ENCODE measurements at regions not wholly inside any gene's neighbourhood (a gene's known extent, or its start where the extent isn't known, plus 50 kb on each side); places are given as distances from the start of the nearest gene placed in this dataset.

GRCh38 chr7:70846208-70846607 is 285.7 kb upstream of the GALNT17 start:
- Histone ChIP-seq H3K4me3 (no peak overlapping the region), H3K27ac (no peak overlapping the region)

DNA sequence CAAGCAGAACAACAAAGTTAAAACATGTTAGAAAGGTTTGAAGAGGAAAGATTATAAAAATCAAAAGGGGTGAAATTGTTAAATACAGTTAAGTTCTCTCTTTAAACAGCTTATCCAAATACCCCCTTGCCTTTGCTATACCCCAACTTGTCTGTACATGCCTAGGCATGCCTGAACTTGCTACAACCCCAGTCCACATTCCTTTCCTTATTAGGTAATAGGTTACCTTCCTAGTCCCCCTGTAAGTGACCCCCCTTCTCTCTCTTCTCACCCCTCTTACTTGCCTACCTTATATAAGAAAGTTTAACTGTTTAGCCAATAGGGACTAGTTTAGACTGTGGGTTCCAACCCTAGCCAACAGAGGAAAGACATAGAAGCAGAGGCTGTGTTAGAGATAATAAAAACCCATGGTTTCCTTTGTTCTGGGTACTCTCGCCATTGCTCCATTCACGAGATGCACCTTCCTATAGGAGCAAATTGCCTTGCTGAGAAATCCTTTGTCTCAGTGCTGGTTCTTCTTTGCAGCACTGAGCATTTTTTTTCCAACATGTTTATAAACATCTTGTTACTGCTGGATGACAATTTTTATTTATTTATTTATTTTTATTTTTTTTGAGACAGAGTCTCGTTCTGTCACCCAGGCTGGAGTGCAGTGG is 282.2 kb upstream of the GALNT17 start:
- no peak overlapping the region for H3K4me3 ChIP-seq
- no peak overlapping the region for H3K27ac ChIP-seq

GRCh38 chr7:70855373-70855772 is 276.6 kb upstream of the GALNT17 start:
- H3K4me3 ChIP-seq, result no peak overlapping the region
- no peak overlapping the region for H3K27ac ChIP-seq

- no peak overlapping the region for H3K4me3 ChIP-seq
- H3K27ac ChIP-seq, result no peak overlapping the region
Observed at GRCh38 chr7:70856901-70857630, 274.9 kb upstream of the GALNT17 start.

DNA sequence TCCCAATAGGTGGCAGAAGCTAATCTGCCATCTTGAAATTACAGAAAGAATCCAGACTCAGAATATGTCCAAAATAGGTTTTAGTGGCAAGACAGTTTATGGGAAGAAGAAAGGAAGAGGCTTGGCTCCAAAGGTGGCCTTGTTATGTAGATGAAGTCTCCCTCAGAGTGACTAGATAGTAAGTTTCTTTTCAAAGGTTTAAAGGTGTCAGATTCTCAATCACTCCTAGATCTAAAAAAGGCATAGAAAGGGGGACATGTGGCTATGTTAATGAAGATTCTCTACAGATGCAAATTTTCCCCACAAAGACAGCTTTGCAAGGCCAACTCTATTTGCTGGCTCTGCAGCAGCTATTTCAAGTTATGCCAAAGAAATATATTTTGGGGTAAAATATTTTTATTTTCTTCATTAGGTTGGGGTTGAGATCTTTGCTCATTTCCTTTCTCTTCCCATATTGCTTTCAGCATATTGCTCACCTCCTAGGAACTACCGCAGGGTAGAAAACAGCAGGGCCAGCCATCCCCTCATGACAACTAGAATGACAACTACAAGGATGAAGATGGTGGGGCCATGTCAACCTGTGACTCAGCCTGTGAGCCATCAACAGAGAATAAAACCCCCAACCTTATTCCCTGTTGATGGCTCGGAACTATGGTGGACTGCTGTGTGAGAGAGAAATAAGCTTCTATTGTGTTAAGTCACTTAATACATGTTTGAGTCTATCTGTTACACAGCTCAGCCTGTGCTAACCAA is 274.0 kb upstream of the GALNT17 start:
- H3K27ac ChIP-seq, result no peak overlapping the region

GRCh38 chr7:70867513-70867912 is 264.4 kb upstream of the GALNT17 start:
- Histone ChIP-seq H3K27ac (no peak overlapping the region), H3K4me3 (no peak overlapping the region)

More for the DNA sequence above, 274.0 kb upstream of the GALNT17 start:
- H3K4me3 ChIP-seq, result no peak overlapping the region

DNA sequence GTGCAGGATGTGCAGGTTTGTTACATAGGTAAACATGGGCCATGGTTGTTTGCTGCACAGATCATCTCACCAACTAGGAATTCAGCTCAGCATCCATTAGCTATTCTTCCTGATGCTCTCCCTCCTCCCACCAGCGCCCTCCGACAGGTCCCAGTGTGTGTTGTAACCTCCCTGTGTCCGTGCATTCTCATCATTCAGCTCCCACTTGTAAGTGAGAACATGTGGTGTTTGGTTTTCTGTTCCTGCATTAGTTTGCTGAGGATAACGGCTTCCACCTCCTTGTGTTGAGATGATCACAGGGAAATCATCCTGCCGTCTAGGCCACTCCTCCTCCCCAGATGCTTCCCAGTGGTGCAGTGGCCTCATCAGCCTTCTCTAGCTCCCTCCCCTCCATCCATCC is 261.6 kb upstream of the GALNT17 start:
- no peak overlapping the region for H3K4me3 ChIP-seq
- H3K27ac ChIP-seq, result no peak overlapping the region

DNA sequence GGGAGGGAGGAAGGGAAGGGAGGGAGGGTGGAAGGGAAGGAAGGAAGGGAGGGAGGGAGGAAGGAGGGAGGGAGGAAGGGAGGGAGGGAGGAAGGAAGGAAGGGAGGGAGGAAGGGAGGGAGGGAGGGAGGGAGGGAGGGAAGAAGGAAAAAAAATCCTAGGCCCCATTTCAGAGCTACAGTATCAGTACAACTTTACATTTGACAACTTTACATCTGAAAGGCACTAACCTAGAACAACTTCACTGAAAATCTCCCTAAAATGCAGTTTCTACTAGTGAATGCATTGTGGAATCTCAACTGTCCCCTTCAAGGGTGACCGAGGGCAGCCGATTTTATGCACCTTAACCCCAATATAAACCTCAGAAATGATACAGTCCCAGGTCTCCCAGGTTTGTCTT is 259.8 kb upstream of the GALNT17 start:
- Histone ChIP-seq H3K27ac (no peak overlapping the region), H3K4me3 (no peak overlapping the region)

- no peak overlapping the region for H3K4me3 ChIP-seq
- no peak overlapping the region for H3K27ac ChIP-seq
Observed at GRCh38 chr7:70881167-70881847, 250.6 kb upstream of the GALNT17 start.

DNA sequence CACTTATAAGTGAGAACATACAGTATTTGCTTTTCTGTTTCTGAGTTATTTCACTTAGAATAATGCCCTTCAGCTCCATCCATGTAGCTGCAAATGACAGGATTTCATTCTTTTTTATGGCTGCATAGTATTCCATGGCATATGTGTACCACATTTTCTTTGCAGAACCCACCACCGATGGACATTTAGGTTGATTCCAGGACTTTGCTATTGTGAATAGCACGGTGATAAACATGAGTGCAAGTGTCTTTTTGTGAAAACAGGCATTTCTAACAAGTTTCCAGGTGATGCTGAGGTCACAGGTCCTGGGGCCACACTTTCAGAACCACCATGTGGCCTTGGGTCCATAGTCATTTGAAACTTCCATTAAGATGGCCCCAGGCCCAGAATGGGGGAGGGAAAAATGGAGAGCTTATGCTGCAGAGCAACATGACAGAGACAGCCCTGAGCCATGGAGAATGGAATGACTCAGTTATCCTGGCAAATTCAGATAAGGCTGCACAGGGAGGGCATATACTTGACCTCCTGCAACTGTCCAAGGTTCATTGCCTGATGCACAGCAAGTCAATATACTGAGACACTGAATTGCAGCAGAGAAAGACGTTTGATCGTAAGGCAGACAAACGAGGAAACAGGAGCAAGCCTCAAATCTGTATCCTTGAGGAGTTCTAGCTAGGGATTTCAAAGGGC is 248.0 kb upstream of the GALNT17 start:
- Histone ChIP-seq H3K4me3 (no peak overlapping the region), H3K27ac (no peak overlapping the region)

GRCh38 chr7:70884440-70884764 is 247.5 kb upstream of the GALNT17 start:
- Histone ChIP-seq H3K4me3 (no peak overlapping the region), H3K27ac (no peak overlapping the region)

- Histone ChIP-seq H3K27ac (no peak overlapping the region), H3K4me3 (no peak overlapping the region)
Observed at GRCh38 chr7:70884809-70885208, 247.1 kb upstream of the GALNT17 start.

GRCh38 chr7:70886547-70886946 is 245.4 kb upstream of the GALNT17 start:
- H3K4me3 ChIP-seq, result no peak overlapping the region

GRCh38 chr7:70887186-70887585 is 244.8 kb upstream of the GALNT17 start:
- Histone ChIP-seq H3K27ac (no peak overlapping the region), H3K4me3 (no peak overlapping the region)

More at GRCh38 chr7:70886547-70886946, 245.4 kb upstream of the GALNT17 start:
- H3K27ac ChIP-seq, result no peak overlapping the region

DNA sequence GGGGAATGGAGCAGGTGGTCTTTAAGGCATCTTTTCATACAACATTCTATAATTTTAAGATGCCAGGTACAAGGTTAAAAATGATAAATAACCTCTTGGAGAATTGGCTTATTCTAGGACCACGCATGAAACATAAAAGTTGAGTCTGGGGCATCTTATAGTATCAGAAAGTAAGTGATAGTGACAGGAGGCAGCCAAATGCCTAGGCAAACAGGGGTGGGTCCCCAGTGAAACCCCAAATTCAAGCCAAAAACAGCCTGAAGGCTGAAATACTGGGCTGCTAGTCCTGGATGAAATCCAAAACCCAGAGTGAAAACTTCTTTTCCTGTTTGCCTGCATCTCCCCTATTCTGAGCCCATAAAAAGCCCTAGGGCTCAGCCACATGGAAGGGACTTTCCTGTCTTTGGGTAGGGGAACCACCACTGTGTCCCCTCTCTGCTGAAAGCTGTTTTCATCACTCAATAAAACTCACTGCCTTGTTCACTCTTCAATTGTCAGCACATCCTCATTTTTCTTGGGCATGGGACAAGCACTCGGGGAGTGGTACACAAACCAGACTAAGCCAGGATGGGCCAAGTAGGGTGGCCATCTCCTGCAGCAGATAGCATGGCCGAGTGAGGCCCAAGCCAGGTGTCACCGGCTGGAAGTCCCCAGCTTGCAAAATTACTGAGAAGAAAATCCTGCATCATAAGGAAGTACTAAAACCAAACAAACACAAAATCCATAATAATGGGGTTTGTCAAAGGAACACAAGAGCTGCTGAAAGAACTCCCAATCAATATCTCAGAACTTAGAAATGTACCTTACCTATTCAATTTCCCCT is 241.6 kb upstream of the GALNT17 start:
- no peak overlapping the region for H3K27ac ChIP-seq
- H3K4me3 ChIP-seq, result no peak overlapping the region

DNA sequence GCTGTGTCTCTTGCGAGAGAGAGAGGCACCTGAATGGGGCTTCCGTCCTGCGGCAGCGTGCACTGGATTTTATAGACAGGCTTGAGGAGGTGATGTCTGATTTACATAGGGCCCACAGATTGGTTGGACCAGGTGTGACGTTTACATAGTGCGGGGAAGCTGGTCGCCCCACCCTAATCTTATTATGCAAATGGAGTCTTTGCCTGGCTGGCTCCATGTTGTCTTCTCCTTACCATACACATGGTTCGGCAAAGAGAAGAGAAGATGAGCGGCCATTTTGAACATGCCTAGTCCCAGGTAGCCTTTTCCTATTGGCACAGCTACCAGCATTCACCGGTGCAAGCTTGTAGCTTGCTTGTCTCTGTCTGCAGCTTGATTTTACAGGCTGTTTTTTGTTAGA is 238.5 kb upstream of the GALNT17 start:
- Histone ChIP-seq H3K4me3 (no peak overlapping the region), H3K27ac (no peak overlapping the region)

DNA sequence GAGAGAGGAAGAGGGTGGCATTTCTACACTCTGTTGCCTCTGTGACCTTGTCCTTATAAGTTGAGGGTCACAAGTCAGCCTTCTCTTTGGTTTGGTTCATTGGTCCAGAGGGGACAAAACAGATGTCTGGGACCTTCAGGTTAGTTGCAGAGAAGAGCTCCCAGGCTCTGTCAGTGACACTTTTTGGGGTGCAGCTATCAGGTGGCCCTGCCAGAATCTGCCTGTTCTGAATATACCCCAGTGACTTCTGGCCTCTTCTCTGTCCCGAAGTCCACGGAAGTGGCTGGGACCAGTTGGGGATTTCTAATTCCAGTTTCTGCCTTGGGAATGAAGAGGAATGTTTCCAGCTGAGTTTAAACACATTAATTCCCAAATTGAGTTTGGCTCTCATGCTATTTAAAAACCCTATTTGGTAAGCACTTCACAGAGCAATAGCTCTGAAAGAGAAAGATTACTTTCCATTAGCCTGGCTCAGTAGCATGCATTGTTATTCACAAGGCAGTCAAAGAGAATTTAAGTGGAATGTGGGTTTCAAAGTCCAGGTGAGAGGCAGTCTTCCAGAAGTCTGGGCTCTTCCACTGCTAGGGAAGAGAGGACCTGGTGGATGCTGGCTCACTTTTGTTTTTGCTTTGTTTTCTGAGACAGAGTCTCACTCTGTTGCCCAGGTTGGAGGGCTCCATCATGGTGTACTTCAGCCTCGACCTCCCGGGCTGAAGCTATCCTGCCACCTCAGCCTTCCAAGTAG is 237.8 kb upstream of the GALNT17 start:
- H3K27ac ChIP-seq, result no peak overlapping the region

DNA sequence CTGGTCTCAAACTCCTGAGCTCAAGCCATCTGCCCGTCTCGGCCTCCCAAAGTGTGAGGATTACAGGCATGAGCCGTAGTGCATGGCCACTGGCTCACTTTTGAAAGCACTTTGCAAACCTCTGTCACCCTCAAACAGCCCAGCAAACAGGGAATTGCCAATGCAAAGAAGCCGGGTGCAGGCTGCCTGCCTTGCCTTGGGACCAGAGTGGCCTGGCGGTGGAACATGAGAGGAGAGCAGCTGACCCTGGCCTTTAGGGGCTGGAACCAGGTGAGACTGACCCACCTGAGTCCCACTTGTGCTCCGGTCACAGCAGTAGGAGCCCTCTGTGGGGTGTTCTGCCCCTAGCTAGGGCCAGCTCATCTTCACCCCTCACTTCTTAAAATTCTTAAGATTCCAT is 237.1 kb upstream of the GALNT17 start:
- Histone ChIP-seq H3K4me3 (no peak overlapping the region), H3K27ac (no peak overlapping the region)

More for the DNA sequence above, 237.8 kb upstream of the GALNT17 start:
- no peak overlapping the region for H3K4me3 ChIP-seq

All from skin epidermis (tissue), 12 donors.